GM12865 (cell line): ENCODE measurements at regions not wholly inside any gene's neighbourhood (a gene's known extent, or its start where the extent isn't known, plus 50 kb on each side); places are given as distances from the start of the nearest gene placed in this dataset.

Experiments used
- DNase-seq: peaks from one replicate; pipeline ENCODE4 v3.0.0; 2010; ENCODE audit warnings: low read depth
- H3K4me3 ChIP-seq: 2 replicates; pipeline ENCODE4 v1.5.1; 2011; ENCODE audit warnings: mild to moderate bottlenecking, low read depth, low read length, control low read depth
- CTCF ChIP-seq: IDR thresholded peaks from 2 replicates; pipeline ENCODE4 v1.5.1; 2011; ENCODE audit warnings: low read length, control low read depth, low read depth, inconsistent platforms; ENCODE audit not compliant: insufficient read depth; ENCODE audit errors: missing control alignments

DNA sequence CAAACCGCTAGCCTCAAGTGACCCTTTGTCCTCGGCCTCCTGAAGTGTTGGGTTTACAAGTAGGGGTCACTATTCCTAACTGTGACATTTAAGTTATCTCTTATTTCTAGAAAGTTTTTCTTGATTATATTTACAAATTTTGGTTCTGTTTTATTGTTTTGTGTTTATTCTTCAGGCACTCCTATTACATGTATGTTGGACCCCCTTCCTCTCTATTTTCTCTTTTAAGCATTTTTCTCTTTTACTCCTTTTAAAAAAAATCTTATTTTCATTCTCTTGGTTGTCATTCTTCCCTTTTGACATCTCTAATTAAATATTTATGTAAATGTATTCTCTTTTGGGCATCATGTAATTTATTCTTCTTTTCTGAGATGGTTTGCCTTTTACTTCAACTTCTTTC lies 50.4 kb upstream of the MAP3K7 start:
- no peak for DNase-seq
- TF ChIP-seq CTCF, result no peak

More for the DNA sequence above, 50.4 kb upstream of the MAP3K7 start:
- H3K4me3 ChIP-seq, result no peak overlapping the region
